SK-N-SH (cell line): ENCODE measurements at regions not wholly inside any gene's neighbourhood (a gene's known extent, or its start where the extent isn't known, plus 50 kb on each side); places are given as distances from the start of the nearest gene placed in this dataset.

Source experiments
- CTCF ChIA-PET: fragments of 300-600, 350-600 bp; formaldehyde crosslinking; extraction: SDS; loops from one replicate; lab custom pipeline; 2021; lab: Yijun Ruan, JAX
- POLR2A ChIA-PET: fragments of 350-600 bp; sonication (Branson Sonifier 250); formaldehyde crosslinking; extraction: SDS; loops from one replicate; lab custom pipeline; 2020; ENCODE audit warnings: antibody characterized with exemption, inconsistent platforms; lab: Yijun Ruan, JAX
- DNase-seq: peaks from one replicate; pipeline ENCODE4 v3.0.0; 2012
- H2AFZ ChIP-seq: fragments of 200-600 bp; sonication (generic); 2 replicates; pipeline ENCODE4 v1.8.1; 2016; ENCODE audit warnings: antibody characterized with exemption, mild to moderate bottlenecking, low read depth
- H3F3A ChIP-seq: fragments of 200-600 bp; sonication (generic); replicated peaks from 2 replicates; pipeline ENCODE3; 2016; ENCODE audit warnings: antibody characterized with exemption, mild to moderate bottlenecking; ENCODE audit not compliant: insufficient read depth
- H3K27ac ChIP-seq, 2 experiments: fragments of 200-500 bp in 1 of 2; fragments of 200-600 bp in 1 of 2; sonication (Bioruptor generic) in 1 of 2; sonication (generic), shearing (Covaris generic) in 1 of 2; 2 replicates each; pipeline versions ENCODE4 v1.5.1 to v1.6.1; 2014 to 2016; ENCODE audit warnings: low read depth in 2 of 2, inconsistent platforms in 1 of 2, low read length in 1 of 2, mild to moderate bottlenecking in 1 of 2, mixed read lengths in 1 of 2
- H3K27me3 ChIP-seq: fragments of 200-600 bp; sonication (generic), shearing (Covaris generic); 2 replicates; pipeline ENCODE4 v1.6.1; 2016; ENCODE audit warnings: mixed run types; ENCODE audit not compliant: insufficient read depth
- H3K36me3 ChIP-seq, 2 experiments: fragments of 200-500 bp in 1 of 2; fragments of 200-600 bp in 1 of 2; sonication (Bioruptor generic) in 1 of 2; sonication (generic) in 1 of 2; replicated peaks in 1 of 2; 2 replicates each; pipeline versions ENCODE3 to v1.5.1; 2014 to 2016; ENCODE audit warnings: low read length in 1 of 2, mild to moderate bottlenecking in 1 of 2; ENCODE audit not compliant: insufficient read depth in 2 of 2, control insufficient read depth in 1 of 2
- H3K4me1 ChIP-seq, 2 experiments: fragments of 200-500 bp in 1 of 2; fragments of 200-600 bp in 1 of 2; sonication (Bioruptor generic) in 1 of 2; sonication (generic), shearing (Covaris generic) in 1 of 2; 2 replicates each; pipeline versions ENCODE4 v1.5.1 to v1.6.1; 2014 to 2016; ENCODE audit warnings: low read depth in 1 of 2, low read length in 1 of 2, mixed run types in 1 of 2; ENCODE audit not compliant: insufficient read depth in 2 of 2, control insufficient read depth in 1 of 2
- H3K4me2 ChIP-seq: fragments of 200-600 bp; sonication (generic), shearing (Covaris generic); 2 replicates; pipeline ENCODE4 v1.6.1; 2017; ENCODE audit warnings: mixed run types
- H3K4me3 ChIP-seq, 2 experiments: fragments of 200-500 bp in 1 of 2; fragments of 200-600 bp in 1 of 2; sonication (Bioruptor generic) in 1 of 2; sonication (generic), shearing (Covaris generic) in 1 of 2; 2 replicates each; pipeline versions ENCODE4 v1.5.1 to v1.8.1; 2014 to 2016; ENCODE audit warnings: low read depth in 2 of 2, inconsistent platforms in 1 of 2, low read length in 1 of 2, mild to moderate bottlenecking in 1 of 2, mixed read lengths in 1 of 2, moderate library complexity in 1 of 2
- H3K79me2 ChIP-seq: fragments of 200-600 bp; sonication (generic); 2 replicates; pipeline ENCODE4 v1.8.1; 2017; ENCODE audit warnings: mild to moderate bottlenecking; ENCODE audit not compliant: insufficient read depth
- H3K9ac ChIP-seq: fragments of 200-600 bp; sonication (generic); 2 replicates; pipeline ENCODE4 v1.6.1; 2017; ENCODE audit warnings: mixed run types
- H3K9me2 ChIP-seq: fragments of 200-600 bp; sonication (generic); 2 replicates; pipeline ENCODE4 v1.6.1; 2017; ENCODE audit warnings: mixed run types
- H3K9me3 ChIP-seq: fragments of 200-600 bp; sonication (generic); 2 replicates; pipeline ENCODE4 v1.6.1; 2017; ENCODE audit warnings: mixed run types, mild to moderate bottlenecking, moderate library complexity
- H4K20me1 ChIP-seq: fragments of 200-600 bp; sonication (generic); 2 replicates; pipeline ENCODE4 v1.6.1; 2017; ENCODE audit warnings: mild to moderate bottlenecking, mixed run types; ENCODE audit not compliant: insufficient read depth
- CHD2 ChIP-seq: fragments of 150-350 bp; IDR thresholded peaks from 2 replicates; pipeline ENCODE4 v1.6.1; 2018; ENCODE audit warnings: low read length; ENCODE audit not compliant: partially characterized antibody
- CTCF ChIP-seq: fragments of 200-600 bp; sonication (generic); IDR thresholded peaks from 2 replicates; pipeline ENCODE4 v1.6.1; 2017; ENCODE audit warnings: antibody characterized with exemption, mild to moderate bottlenecking, moderate library complexity
- ELF1 ChIP-seq: IDR thresholded peaks from 2 replicates; pipeline ENCODE4 v1.4.0; 2012
- FOSL2 ChIP-seq: IDR thresholded peaks from 2 replicates; pipeline ENCODE4 v1.4.0; 2012; ENCODE audit warnings: low read depth, mild to moderate bottlenecking, moderate library complexity, borderline replicate concordance
- FOXJ3 ChIP-seq: sonication (generic); formaldehyde crosslinking; IDR thresholded peaks from 2 replicates; pipeline ENCODE4 v1.5.1; 2020; ENCODE audit warnings: mild to moderate bottlenecking, missing genetic modification reagents
- FOXM1 ChIP-seq: IDR thresholded peaks from 2 replicates; pipeline ENCODE4 v1.4.0; 2012; ENCODE audit warnings: low read depth, mild to moderate bottlenecking
- GABPA ChIP-seq: IDR thresholded peaks from 2 replicates; pipeline ENCODE4 v1.4.0; 2012; ENCODE audit warnings: low read depth, mild to moderate bottlenecking
- GATA2 ChIP-seq: sonication (generic); formaldehyde crosslinking; IDR thresholded peaks from 2 replicates; pipeline ENCODE4 v1.5.0; 2020; ENCODE audit warnings: mild to moderate bottlenecking, missing genetic modification reagents
- IRF3 ChIP-seq: fragments of 150-350 bp; IDR thresholded peaks from 2 replicates; pipeline ENCODE4 v1.6.1; 2016; ENCODE audit warnings: mild to moderate bottlenecking, low read depth, low read length
- JUND ChIP-seq: IDR thresholded peaks from 2 replicates; pipeline ENCODE4 v1.4.0; 2012
- MEF2A ChIP-seq: IDR thresholded peaks from 2 replicates; pipeline ENCODE4 v1.4.0; 2012; ENCODE audit warnings: low read depth, borderline replicate concordance
- MXI1 ChIP-seq: IDR thresholded peaks from 2 replicates; pipeline ENCODE4 v1.6.1; 2012; ENCODE audit warnings: mild to moderate bottlenecking, low read depth, low read length, improper control_type of control experiment
- NFIC ChIP-seq: IDR thresholded peaks from 2 replicates; pipeline ENCODE4 v1.4.0; 2012; ENCODE audit warnings: borderline replicate concordance
- POLR2AphosphoS5 ChIP-seq: IDR thresholded peaks from 2 replicates; pipeline ENCODE4 v1.6.1; 2012; ENCODE audit warnings: low read depth, low read length
- RAD21 ChIP-seq: IDR thresholded peaks from 2 replicates; pipeline ENCODE4 v1.6.1; 2012; ENCODE audit warnings: mild to moderate bottlenecking, low read length
- RCOR1 ChIP-seq: fragments of 150-350 bp; IDR thresholded peaks from 2 replicates; pipeline ENCODE4 v1.6.1; 2017; ENCODE audit warnings: antibody characterized with exemption, low read length
- RFX5 ChIP-seq: IDR thresholded peaks from 2 replicates; pipeline ENCODE4 v1.6.1; 2012; ENCODE audit warnings: mild to moderate bottlenecking, improper control_type of control experiment, low read length
- RXRA ChIP-seq: IDR thresholded peaks from 2 replicates; pipeline ENCODE4 v1.4.0; 2012; ENCODE audit warnings: low read depth, mild to moderate bottlenecking, borderline replicate concordance
- SMC3 ChIP-seq: IDR thresholded peaks from 2 replicates; pipeline ENCODE4 v1.6.1; 2012; ENCODE audit warnings: low read depth, low read length, improper control_type of control experiment
- USF1 ChIP-seq: IDR thresholded peaks from 2 replicates; pipeline ENCODE4 v1.4.0; 2012; ENCODE audit warnings: low read depth, borderline replicate concordance
- USF2 ChIP-seq: fragments of 150-350 bp; IDR thresholded peaks from 2 replicates; pipeline ENCODE4 v1.6.1; 2017; ENCODE audit warnings: antibody characterized with exemption, low read length, low read depth, borderline replicate concordance
- ZBTB33 ChIP-seq: IDR thresholded peaks from 2 replicates; pipeline ENCODE4 v1.4.0; 2012; ENCODE audit warnings: low read depth, borderline replicate concordance
- WGBS: methylation state at CpG from one replicate; pipeline ENCODE4 v1.1.6; 2017; ENCODE audit warnings: low lambda C conversion rate; 5-methylcytosine and 5-hydroxymethylcytosine counted together

- no peak for TF ChIP-seq USF1
- no peak for TF ChIP-seq RCOR1
- no peak for TF ChIP-seq IRF3
- no peak for TF ChIP-seq JUND
- TF ChIP-seq ELF1 = no peak
- no peak for TF ChIP-seq POLR2AphosphoS5
- no peak for TF ChIP-seq FOXM1
- no peak for TF ChIP-seq ZBTB33
- no peak for TF ChIP-seq NFIC
- TF ChIP-seq, all 33 proteins: peak for 0
Measured at GRCh38 chr6:130276507-130276906, 53.8 kb upstream of the SAMD3 start (continued).

- CTCF ChIA-PET = no interaction called here
- TF ChIP-seq RFX5 (no peak), CHD2 (no peak), MXI1 (no peak), RCOR1 (no peak), USF2 (no peak), SMC3 (no peak), CTCF (no peak), USF1 (no peak), ZBTB33 (no peak), GABPA (no peak), FOXJ3 (CRISPR knock-in tag) (no peak), RAD21 (no peak), GATA2 (CRISPR knock-in tag) (no peak), FOXM1 (no peak), ELF1 (no peak), RXRA (no peak), NFIC (no peak), MEF2A (no peak), FOSL2 (no peak)
- no peaks in the 10 kb centered on the region for H4K20me1 ChIP-seq
- no peak overlapping the region for H3K4me3 ChIP-seq
- peaks cover 0 to 51% of the 10 kb centered on the region in 2 experiments for H3K36me3 ChIP-seq
- WGBS = 82% methylated on average over 1 of the region's 1 CpG
- H3F3A ChIP-seq = peaks cover 6% of the 10 kb centered on the region
- H3K9me3 ChIP-seq = peaks cover 38% of the 10 kb centered on the region
- H3K27ac ChIP-seq = no peak overlapping the region
- POLR2A ChIA-PET = no interaction called here
- H2AFZ ChIP-seq = no peak overlapping the region
- H3K27me3 ChIP-seq = no peaks in the 10 kb centered on the region
- no peak overlapping the region for H3K4me2 ChIP-seq
- peaks cover 2% of the 10 kb centered on the region; the same call in 1 of the 2 replicates for H3K9me2 ChIP-seq
- H3K4me1 ChIP-seq = no peaks in the 10 kb centered on the region
- H3K79me2 ChIP-seq = no peaks in the 10 kb centered on the region
- no peak overlapping the region for H3K9ac ChIP-seq
- DNase-seq = no peak
Measured at GRCh38 chr6:130274007-130274406, 51.3 kb upstream of the SAMD3 start.
